GM23248 (cell line): ENCODE measurements at regions not wholly inside any gene's neighbourhood (a gene's known extent, or its start where the extent isn't known, plus 50 kb on each side); places are given as distances from the start of the nearest gene placed in this dataset.

ENCODE experiments used
- EZH2 ChIP-seq: fragments of 200-600 bp; sonication (generic); IDR thresholded peaks from 2 replicates; pipeline ENCODE4 v1.6.1; 2018; ENCODE audit warnings: antibody characterized with exemption, mild to moderate bottlenecking; ENCODE audit not compliant: insufficient read depth, poor library complexity, severe bottlenecking
- EZH2phosphoT487 ChIP-seq: fragments of 200-600 bp; sonication (generic); IDR thresholded peaks from 2 replicates; pipeline ENCODE4 v1.6.1; 2018; ENCODE audit warnings: antibody characterized with exemption, moderate library complexity, mild to moderate bottlenecking, low read depth; ENCODE audit not compliant: insufficient read depth

GRCh38 chr3:99409961-99410360 lies 228.4 kb upstream of the COL8A1 start:
- TF ChIP-seq EZH2phosphoT487, result no peak
- TF ChIP-seq EZH2, result no peak
